ENCODE measurements at regions not wholly inside any gene's neighbourhood (a gene's known extent, or its start where the extent isn't known, plus 50 kb on each side); places are given as distances from the start of the nearest gene placed in this dataset.

- no peak for DNase-seq (ENCODE audit: low spot score)
- Histone ChIP-seq H3K36me3 (no peaks in the 10 kb centered on the region), H3K9me3 (no peaks in the 10 kb centered on the region), H3K27ac (no peak overlapping the region), H3K27me3 (no peaks in the 10 kb centered on the region), H3K4me1 (no peaks in the 10 kb centered on the region), H3K4me3 (no peak overlapping the region)
- TF ChIP-seq, protein P1, sequence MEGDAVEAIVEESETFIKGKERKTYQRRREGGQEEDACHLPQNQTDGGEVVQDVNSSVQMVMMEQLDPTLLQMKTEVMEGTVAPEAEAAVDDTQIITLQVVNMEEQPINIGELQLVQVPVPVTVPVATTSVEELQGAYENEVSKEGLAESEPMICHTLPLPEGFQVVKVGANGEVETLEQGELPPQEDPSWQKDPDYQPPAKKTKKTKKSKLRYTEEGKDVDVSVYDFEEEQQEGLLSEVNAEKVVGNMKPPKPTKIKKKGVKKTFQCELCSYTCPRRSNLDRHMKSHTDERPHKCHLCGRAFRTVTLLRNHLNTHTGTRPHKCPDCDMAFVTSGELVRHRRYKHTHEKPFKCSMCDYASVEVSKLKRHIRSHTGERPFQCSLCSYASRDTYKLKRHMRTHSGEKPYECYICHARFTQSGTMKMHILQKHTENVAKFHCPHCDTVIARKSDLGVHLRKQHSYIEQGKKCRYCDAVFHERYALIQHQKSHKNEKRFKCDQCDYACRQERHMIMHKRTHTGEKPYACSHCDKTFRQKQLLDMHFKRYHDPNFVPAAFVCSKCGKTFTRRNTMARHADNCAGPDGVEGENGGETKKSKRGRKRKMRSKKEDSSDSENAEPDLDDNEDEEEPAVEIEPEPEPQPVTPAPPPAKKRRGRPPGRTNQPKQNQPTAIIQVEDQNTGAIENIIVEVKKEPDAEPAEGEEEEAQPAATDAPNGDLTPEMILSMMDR (IDR thresholded peaks at IDR 0.05) = no peak
Measured at GRCh38 chr5:36765876-36766275, 110.7 kb upstream of the NIPBL start.

DNA sequence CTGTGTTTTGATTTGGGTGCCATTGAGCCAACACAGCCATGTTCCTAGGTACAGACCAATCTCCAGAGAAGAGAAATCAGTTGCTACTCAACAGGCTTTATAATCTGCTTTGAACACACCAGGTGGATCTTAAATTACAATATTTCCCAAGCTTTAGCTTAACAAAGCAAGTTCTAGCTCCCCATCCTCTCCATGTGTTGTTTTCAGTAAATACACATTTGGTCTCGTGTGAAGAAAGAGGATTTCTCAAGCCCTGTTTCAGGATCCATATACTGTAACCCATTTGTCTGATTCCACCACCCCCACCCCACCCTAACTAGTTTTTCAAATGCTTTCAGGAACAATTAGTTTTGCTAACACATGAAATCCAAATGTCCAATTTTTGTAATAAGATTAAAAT is 109.6 kb upstream of the NIPBL start:
- no peak overlapping the region for H3K4me3 ChIP-seq
- H3K9me3 ChIP-seq = no peaks in the 10 kb centered on the region
- no peaks in the 10 kb centered on the region for H3K4me1 ChIP-seq
- no peaks in the 10 kb centered on the region for H3K27me3 ChIP-seq
- DNase-seq (ENCODE audit: low spot score) = no peak
- no peak overlapping the region for H3K27ac ChIP-seq
- no peaks in the 10 kb centered on the region for H3K36me3 ChIP-seq
- TF ChIP-seq, protein P1 (IDR thresholded peaks at IDR 0.05) = no peak

GRCh38 chr5:36768450-36768849 is 108.1 kb upstream of the NIPBL start:
- TF ChIP-seq, protein P1 (IDR thresholded peaks at IDR 0.05) = no peak

GRCh38 chr5:36769129-36769770 is 107.3 kb upstream of the NIPBL start:
- Histone ChIP-seq H3K4me3 (no peak overlapping the region), H3K27me3 (no peaks in the 10 kb centered on the region), H3K4me1 (no peaks in the 10 kb centered on the region), H3K36me3 (no peaks in the 10 kb centered on the region), H3K27ac (no peak overlapping the region), H3K9me3 (no peaks in the 10 kb centered on the region)
- DNase-seq (ENCODE audit: low spot score) = no peak
- TF ChIP-seq, protein P1 (IDR thresholded peaks at IDR 0.05) = no peak

More at GRCh38 chr5:36768450-36768849, 108.1 kb upstream of the NIPBL start:
- DNase-seq (ENCODE audit: low spot score) = no peak
- no peak overlapping the region for H3K4me3 ChIP-seq
- no peaks in the 10 kb centered on the region for H3K4me1 ChIP-seq
- no peaks in the 10 kb centered on the region for H3K36me3 ChIP-seq
- H3K27me3 ChIP-seq = no peaks in the 10 kb centered on the region
- no peaks in the 10 kb centered on the region for H3K9me3 ChIP-seq
- H3K27ac ChIP-seq = no peak overlapping the region

DNA sequence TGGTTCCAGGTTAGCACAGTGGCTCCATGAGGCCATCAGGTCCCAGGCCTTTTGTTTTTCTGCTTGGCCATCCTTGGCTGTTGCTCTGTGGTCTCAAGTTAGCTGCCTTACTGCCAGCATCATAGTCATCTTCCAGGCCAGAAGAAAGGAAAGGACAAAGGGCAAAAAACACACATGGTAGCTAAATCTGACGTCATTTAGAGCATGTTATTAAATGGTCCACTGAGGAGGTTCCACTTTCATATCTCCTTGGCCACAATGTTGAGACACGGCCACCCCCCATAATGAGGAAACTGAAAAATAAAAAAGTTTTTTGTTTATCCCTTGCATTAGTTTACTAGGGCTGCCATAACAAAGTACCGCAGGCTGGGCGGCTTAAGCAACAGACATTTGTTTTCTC is 106.4 kb upstream of the NIPBL start:
- Histone ChIP-seq H3K27me3 (no peaks in the 10 kb centered on the region), H3K27ac (no peak overlapping the region)
- TF ChIP-seq, protein P1 (IDR thresholded peaks at IDR 0.05) = no peak

More for the DNA sequence above, 106.4 kb upstream of the NIPBL start:
- Histone ChIP-seq H3K9me3 (no peaks in the 10 kb centered on the region), H3K4me3 (no peak overlapping the region), H3K36me3 (no peaks in the 10 kb centered on the region), H3K4me1 (no peaks in the 10 kb centered on the region)
- DNase-seq (ENCODE audit: low spot score) = no peak

All from right atrium auricular region (tissue), 2 donors.